ENCODE measurements at regions not wholly inside any gene's neighbourhood (a gene's known extent, or its start where the extent isn't known, plus 50 kb on each side); places are given as distances from the start of the nearest gene placed in this dataset.

- 31% methylated on average over 1 of the region's 1 CpG for WGBS (ENCODE audit: insufficient coverage, low coverage, missing lambda C conversion rate)
- no peak overlapping the region for H3K9ac ChIP-seq (ENCODE audit: insufficient read depth in 1 of 2, low read depth in 2 of 2, low read length in 2 of 2)
- H3K4me2 ChIP-seq (ENCODE audit: insufficient read depth, low read length), result no peak overlapping the region
- no peaks in the 10 kb centered on the region for H3K27me3 ChIP-seq (ENCODE audit: control insufficient read depth in 2 of 2, insufficient read depth in 2 of 2, low read length in 2 of 2)
- ChIA-PET CTCF (ENCODE audit: low intra/inter-chr PET ratio) (no interaction called here), POLR2A (interaction anchor here (0.7 kb wide), 1 partner anchor 692 kb away, joined by 3 read pairs; no protein-coding TSS in a partner anchor)
- no peak overlapping the region for H3K4me3 ChIP-seq
- H3K36me3 ChIP-seq (ENCODE audit: control insufficient read depth, insufficient read depth, low read length), result no peaks in the 10 kb centered on the region
- no peak overlapping the region for H3K27ac ChIP-seq (ENCODE audit: extremely low read depth, low read depth, low read length)
- in situ Hi-C loops (cut with MboI) (loop anchor here (5.0 kb wide), 1 partner anchor 322 kb away; no protein-coding TSS in a partner anchor), intact Hi-C loops (cut with micrococcal nuclease) (loop anchor here (10.0 kb wide), 2 partner anchors 535 to 635 kb away; no protein-coding TSS in a partner anchor)
- DNase-seq (ENCODE audit: extremely low read depth in 1 of 4, low spot score in 3 of 4), result no peak
- no peaks in the 10 kb centered on the region for H3K9me1 ChIP-seq (ENCODE audit: control insufficient read depth, insufficient read depth, low read length)
- no peaks in the 10 kb centered on the region for H4K20me1 ChIP-seq (replicated peaks; ENCODE audit: control insufficient read depth, insufficient read depth, low read length)
- ATAC-seq, result no peak
- BruUV-seq (replicated peaks), result no TSS peak
- TF ChIP-seq IRF2 (CRISPR knock-in tag; IDR thresholded peaks at IDR 0.05) (no peak), ZKSCAN1 (IDR thresholded peaks at IDR 0.05; ENCODE audit: low read depth, low read length) (no peak), ATF1 (CRISPR knock-in tag; IDR thresholded peaks at IDR 0.05) (no peak), ATF1 (tag; IDR thresholded peaks at IDR 0.05) (no peak)
- no peaks in the 10 kb centered on the region; a peak in 2 of 5 replicates for H3K4me1 ChIP-seq (replicated peaks in 1 of 2; ENCODE audit: control insufficient read depth in 2 of 2, insufficient read depth in 2 of 2, low read length in 2 of 2)
- FAIRE-seq, result no peak
- H3K9me3 ChIP-seq (replicated peaks; ENCODE audit: control insufficient read depth, insufficient read depth, low read depth, low read length), result no peaks in the 10 kb centered on the region
- no peaks in the 10 kb centered on the region for H3K79me2 ChIP-seq (ENCODE audit: control insufficient read depth, insufficient read depth, low read length)
- no peak overlapping the region for H2AFZ ChIP-seq (ENCODE audit: low read depth, low read length)
Observed at GRCh38 chr14:31930070-31930469, 147.0 kb upstream of the ARHGAP5 start.

- in situ Hi-C loops (cut with MboI) (loop anchor here (5.0 kb wide), 1 partner anchor 322 kb away; no protein-coding TSS in a partner anchor), intact Hi-C loops (cut with micrococcal nuclease) (loop anchor here (10.0 kb wide), 2 partner anchors 534 to 634 kb away; no protein-coding TSS in a partner anchor)
- no peaks in the 10 kb centered on the region for H3K27me3 ChIP-seq (ENCODE audit: control insufficient read depth in 2 of 2, insufficient read depth in 2 of 2, low read length in 2 of 2)
- H3K4me3 ChIP-seq, result no peak overlapping the region
- no peaks in the 10 kb centered on the region for H3K9me1 ChIP-seq (ENCODE audit: control insufficient read depth, insufficient read depth, low read length)
- H3K36me3 ChIP-seq (ENCODE audit: control insufficient read depth, insufficient read depth, low read length), result no peaks in the 10 kb centered on the region
- no peak overlapping the region for H3K27ac ChIP-seq (ENCODE audit: extremely low read depth, low read depth, low read length)
- ATAC-seq, result no peak
- no peaks in the 10 kb centered on the region; a peak in 2 of 5 replicates for H3K4me1 ChIP-seq (replicated peaks in 1 of 2; ENCODE audit: control insufficient read depth in 2 of 2, insufficient read depth in 2 of 2, low read length in 2 of 2)
- POLR2A ChIA-PET, result no interaction called here
- 34% methylated on average over 2 of the region's 3 CpGs for WGBS (ENCODE audit: insufficient coverage, low coverage, missing lambda C conversion rate)
- no peak for DNase-seq (ENCODE audit: extremely low read depth in 1 of 4, low spot score in 3 of 4)
- no peak for FAIRE-seq
- no TSS peak for BruUV-seq (replicated peaks)
- no peak overlapping the region for H3K9ac ChIP-seq (ENCODE audit: insufficient read depth in 1 of 2, low read depth in 2 of 2, low read length in 2 of 2)
- CTCF ChIA-PET (ENCODE audit: low intra/inter-chr PET ratio), result no interaction called here
- no peaks in the 10 kb centered on the region for H4K20me1 ChIP-seq (replicated peaks; ENCODE audit: control insufficient read depth, insufficient read depth, low read length)
- no peak overlapping the region for H3K4me2 ChIP-seq (ENCODE audit: insufficient read depth, low read length)
- H3K79me2 ChIP-seq (ENCODE audit: control insufficient read depth, insufficient read depth, low read length), result no peaks in the 10 kb centered on the region
- H3K9me3 ChIP-seq (replicated peaks; ENCODE audit: control insufficient read depth, insufficient read depth, low read depth, low read length), result no peaks in the 10 kb centered on the region
- H2AFZ ChIP-seq (ENCODE audit: low read depth, low read length), result no peak overlapping the region
- TF ChIP-seq, protein P1, sequence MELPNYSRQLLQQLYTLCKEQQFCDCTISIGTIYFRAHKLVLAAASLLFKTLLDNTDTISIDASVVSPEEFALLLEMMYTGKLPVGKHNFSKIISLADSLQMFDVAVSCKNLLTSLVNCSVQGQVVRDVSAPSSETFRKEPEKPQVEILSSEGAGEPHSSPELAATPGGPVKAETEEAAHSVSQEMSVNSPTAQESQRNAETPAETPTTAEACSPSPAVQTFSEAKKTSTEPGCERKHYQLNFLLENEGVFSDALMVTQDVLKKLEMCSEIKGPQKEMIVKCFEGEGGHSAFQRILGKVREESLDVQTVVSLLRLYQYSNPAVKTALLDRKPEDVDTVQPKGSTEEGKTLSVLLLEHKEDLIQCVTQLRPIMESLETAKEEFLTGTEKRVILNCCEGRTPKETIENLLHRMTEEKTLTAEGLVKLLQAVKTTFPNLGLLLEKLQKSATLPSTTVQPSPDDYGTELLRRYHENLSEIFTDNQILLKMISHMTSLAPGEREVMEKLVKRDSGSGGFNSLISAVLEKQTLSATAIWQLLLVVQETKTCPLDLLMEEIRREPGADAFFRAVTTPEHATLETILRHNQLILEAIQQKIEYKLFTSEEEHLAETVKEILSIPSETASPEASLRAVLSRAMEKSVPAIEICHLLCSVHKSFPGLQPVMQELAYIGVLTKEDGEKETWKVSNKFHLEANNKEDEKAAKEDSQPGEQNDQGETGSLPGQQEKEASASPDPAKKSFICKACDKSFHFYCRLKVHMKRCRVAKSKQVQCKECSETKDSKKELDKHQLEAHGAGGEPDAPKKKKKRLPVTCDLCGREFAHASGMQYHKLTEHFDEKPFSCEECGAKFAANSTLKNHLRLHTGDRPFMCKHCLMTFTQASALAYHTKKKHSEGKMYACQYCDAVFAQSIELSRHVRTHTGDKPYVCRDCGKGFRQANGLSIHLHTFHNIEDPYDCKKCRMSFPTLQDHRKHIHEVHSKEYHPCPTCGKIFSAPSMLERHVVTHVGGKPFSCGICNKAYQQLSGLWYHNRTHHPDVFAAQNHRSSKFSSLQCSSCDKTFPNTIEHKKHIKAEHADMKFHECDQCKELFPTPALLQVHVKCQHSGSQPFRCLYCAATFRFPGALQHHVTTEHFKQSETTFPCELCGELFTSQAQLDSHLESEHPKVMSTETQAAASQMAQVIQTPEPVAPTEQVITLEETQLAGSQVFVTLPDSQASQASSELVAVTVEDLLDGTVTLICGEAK (IDR thresholded peaks at IDR 0.05), result no peak
- TF ChIP-seq, protein P1 (CRISPR knock-in tag; IDR thresholded peaks at IDR 0.05), result no peak
Observed at GRCh38 chr14:31930493-31931240, 146.4 kb upstream of the ARHGAP5 start.
